ENCODE measurements at regions not wholly inside any gene's neighbourhood (a gene's known extent, or its start where the extent isn't known, plus 50 kb on each side); places are given as distances from the start of the nearest gene placed in this dataset.

DNA sequence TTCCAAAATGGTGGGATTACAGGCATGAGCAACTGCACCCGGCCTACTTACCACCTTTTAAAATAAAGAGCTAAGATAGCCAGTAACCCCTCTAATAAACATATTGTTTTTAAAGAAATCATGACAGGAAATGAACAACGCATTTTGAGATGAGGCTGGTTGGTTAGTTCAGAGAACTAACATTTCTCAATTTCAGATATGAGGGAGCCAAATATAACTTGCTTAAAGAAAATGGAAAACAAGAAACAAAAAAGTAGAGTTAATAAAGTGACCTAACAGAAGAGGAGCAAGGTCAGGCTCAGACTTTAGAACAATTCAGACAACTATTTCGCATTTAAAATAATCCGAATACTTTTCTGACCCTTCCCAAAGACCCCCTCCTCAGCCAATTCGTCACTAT lies 254.9 kb upstream of the PHF14 start:
- ChIA-PET CTCF (no interaction called here), POLR2A (no interaction called here)
- H3K4me3 Mint-ChIP-seq = no peak overlapping the region
- no peaks in the 10 kb centered on the region for H3K4me1 Mint-ChIP-seq (ENCODE audit: low read depth)
- TF ChIP-seq, protein P1, sequence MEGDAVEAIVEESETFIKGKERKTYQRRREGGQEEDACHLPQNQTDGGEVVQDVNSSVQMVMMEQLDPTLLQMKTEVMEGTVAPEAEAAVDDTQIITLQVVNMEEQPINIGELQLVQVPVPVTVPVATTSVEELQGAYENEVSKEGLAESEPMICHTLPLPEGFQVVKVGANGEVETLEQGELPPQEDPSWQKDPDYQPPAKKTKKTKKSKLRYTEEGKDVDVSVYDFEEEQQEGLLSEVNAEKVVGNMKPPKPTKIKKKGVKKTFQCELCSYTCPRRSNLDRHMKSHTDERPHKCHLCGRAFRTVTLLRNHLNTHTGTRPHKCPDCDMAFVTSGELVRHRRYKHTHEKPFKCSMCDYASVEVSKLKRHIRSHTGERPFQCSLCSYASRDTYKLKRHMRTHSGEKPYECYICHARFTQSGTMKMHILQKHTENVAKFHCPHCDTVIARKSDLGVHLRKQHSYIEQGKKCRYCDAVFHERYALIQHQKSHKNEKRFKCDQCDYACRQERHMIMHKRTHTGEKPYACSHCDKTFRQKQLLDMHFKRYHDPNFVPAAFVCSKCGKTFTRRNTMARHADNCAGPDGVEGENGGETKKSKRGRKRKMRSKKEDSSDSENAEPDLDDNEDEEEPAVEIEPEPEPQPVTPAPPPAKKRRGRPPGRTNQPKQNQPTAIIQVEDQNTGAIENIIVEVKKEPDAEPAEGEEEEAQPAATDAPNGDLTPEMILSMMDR (IDR thresholded peaks at IDR 0.05) = no peak
- H3K27me3 ChIP-seq (ENCODE audit: control insufficient read depth in 1 of 2, insufficient read depth in 2 of 2, low read length in 2 of 2) = no peaks in the 10 kb centered on the region
- H3K4me3 ChIP-seq (ENCODE audit: low read length) = no peak overlapping the region
- ATAC-seq (ENCODE audit: poor library complexity) = no peak
- DNase-seq = no peak
- H3K27me3 Mint-ChIP-seq = no peaks in the 10 kb centered on the region
- no peaks in the 10 kb centered on the region for H3K9me3 ChIP-seq (ENCODE audit: control insufficient read depth in 1 of 2, insufficient read depth in 1 of 2, low read length in 2 of 2)
- H3K36me3 Mint-ChIP-seq (ENCODE audit: low read depth) = no peaks in the 10 kb centered on the region
- H3K27ac ChIP-seq (ENCODE audit: low read depth in 1 of 2, low read length in 2 of 2) = no peak overlapping the region
- H3K9me3 Mint-ChIP-seq = no peaks in the 10 kb centered on the region
- intact Hi-C loops (cut with DNase I, micrococcal nuclease) = no loop called here
- H3K4me1 ChIP-seq (ENCODE audit: insufficient read depth, low read length) = no peaks in the 10 kb centered on the region
- H3K27ac Mint-ChIP-seq = no peak overlapping the region
- H3K36me3 ChIP-seq (ENCODE audit: insufficient read depth, low read length) = no peaks in the 10 kb centered on the region

DNA sequence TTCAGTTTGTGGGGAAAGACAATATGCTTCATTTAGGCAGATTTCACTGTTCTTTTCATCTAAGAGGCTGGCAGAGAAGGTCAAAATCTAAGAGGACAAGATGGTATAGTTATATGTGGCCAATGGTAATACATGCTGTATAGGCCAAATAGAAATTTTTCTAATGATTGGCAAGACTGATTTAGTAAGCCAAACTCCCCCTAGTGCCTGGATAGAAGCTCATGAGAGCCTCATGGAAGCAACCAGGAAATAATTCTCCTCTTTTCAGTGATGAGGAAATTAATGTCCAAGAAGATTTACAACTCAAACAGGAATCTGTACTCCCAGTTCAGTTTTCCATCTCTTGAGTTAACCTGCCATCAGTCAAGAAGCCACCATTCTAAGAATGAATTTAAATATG lies 253.6 kb upstream of the PHF14 start:
- TF ChIP-seq, protein P1 (IDR thresholded peaks at IDR 0.05) = no peak
- Mint-ChIP-seq H3K4me1 (ENCODE audit: low read depth) (no peaks in the 10 kb centered on the region), H3K27me3 (no peaks in the 10 kb centered on the region), H3K27ac (no peak overlapping the region), H3K4me3 (no peak overlapping the region), H3K36me3 (ENCODE audit: low read depth) (no peaks in the 10 kb centered on the region), H3K9me3 (no peaks in the 10 kb centered on the region)
- POLR2A ChIA-PET = interaction anchor here (0.5 kb wide), 1 partner anchor 10 kb away, joined by 3 read pairs; no protein-coding TSS in a partner anchor
- no peak for ATAC-seq (ENCODE audit: poor library complexity)
- H3K9me3 ChIP-seq (ENCODE audit: control insufficient read depth in 1 of 2, insufficient read depth in 1 of 2, low read length in 2 of 2) = no peaks in the 10 kb centered on the region
- intact Hi-C loops (cut with DNase I, micrococcal nuclease) = no loop called here
- no peak overlapping the region for H3K4me3 ChIP-seq (ENCODE audit: low read length)
- H3K4me1 ChIP-seq (ENCODE audit: insufficient read depth, low read length) = no peaks in the 10 kb centered on the region
- H3K27ac ChIP-seq (ENCODE audit: low read depth in 1 of 2, low read length in 2 of 2) = no peak overlapping the region
- CTCF ChIA-PET = no interaction called here
- no peaks in the 10 kb centered on the region for H3K36me3 ChIP-seq (ENCODE audit: insufficient read depth, low read length)
- DNase-seq = no peak
- H3K27me3 ChIP-seq (ENCODE audit: control insufficient read depth in 1 of 2, insufficient read depth in 2 of 2, low read length in 2 of 2) = no peaks in the 10 kb centered on the region

DNA sequence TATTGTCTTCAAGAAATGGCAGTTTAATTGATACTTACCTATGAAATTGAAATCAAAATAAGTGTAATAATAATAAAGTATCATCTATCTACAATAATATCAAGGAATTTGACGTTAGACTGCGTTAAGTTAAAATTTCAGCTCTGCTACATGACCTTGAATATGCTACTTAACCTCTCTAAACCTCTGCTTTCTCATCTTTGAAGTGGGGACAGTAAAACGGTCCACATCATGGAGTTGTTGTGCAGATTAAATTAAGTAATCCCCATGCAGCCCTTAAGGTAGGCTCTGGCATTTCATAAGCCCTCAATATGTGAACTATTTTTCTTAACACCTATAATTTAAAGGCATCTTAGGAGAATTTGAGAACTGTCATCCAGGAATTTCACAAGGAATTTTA lies 252.4 kb upstream of the PHF14 start:
- Mint-ChIP-seq H3K4me3 (no peak overlapping the region), H3K27me3 (no peaks in the 10 kb centered on the region), H3K4me1 (ENCODE audit: low read depth) (no peaks in the 10 kb centered on the region), H3K9me3 (no peaks in the 10 kb centered on the region), H3K36me3 (ENCODE audit: low read depth) (no peaks in the 10 kb centered on the region), H3K27ac (no peak overlapping the region)
- no peak overlapping the region for H3K4me3 ChIP-seq (ENCODE audit: low read length)
- TF ChIP-seq, protein P1 (IDR thresholded peaks at IDR 0.05) = no peak
- ChIA-PET CTCF (no interaction called here), POLR2A (no interaction called here)
- DNase-seq (no peak), ATAC-seq (ENCODE audit: poor library complexity) (no peak)
- no peaks in the 10 kb centered on the region for H3K36me3 ChIP-seq (ENCODE audit: insufficient read depth, low read length)
- intact Hi-C loops (cut with DNase I, micrococcal nuclease) = no loop called here
- no peaks in the 10 kb centered on the region for H3K4me1 ChIP-seq (ENCODE audit: insufficient read depth, low read length)
- no peaks in the 10 kb centered on the region for H3K9me3 ChIP-seq (ENCODE audit: control insufficient read depth in 1 of 2, insufficient read depth in 1 of 2, low read length in 2 of 2)
- no peaks in the 10 kb centered on the region for H3K27me3 ChIP-seq (ENCODE audit: control insufficient read depth in 1 of 2, insufficient read depth in 2 of 2, low read length in 2 of 2)
- H3K27ac ChIP-seq (ENCODE audit: low read depth in 1 of 2, low read length in 2 of 2) = no peak overlapping the region
